Upper lobe of left lung (tissue), 4 donors: ENCODE measurements at regions not wholly inside any gene's neighbourhood (a gene's known extent, or its start where the extent isn't known, plus 50 kb on each side); places are given as distances from the start of the nearest gene placed in this dataset.

Experiments used
- EP300 ChIP-seq, 4 donors: sonication (generic); formaldehyde crosslinking; IDR thresholded peaks; one replicate each; pipeline ENCODE4 v1.5.1; 2017; ENCODE audit warnings: antibody characterized with exemption in 4 of 4, control low read depth in 2 of 4
- POLR2A ChIP-seq, 4 donors: fragments of 450-650 bp; IDR thresholded peaks; one replicate each; pipeline ENCODE4 v1.5.1; 2016 to 2017; ENCODE audit warnings: antibody characterized with exemption in 4 of 4, mild to moderate bottlenecking in 2 of 4
- POLR2AphosphoS5 ChIP-seq, 2 donors: sonication (generic); formaldehyde crosslinking; IDR thresholded peaks; one replicate each; pipeline ENCODE4 v1.5.1; 2017; ENCODE audit warnings: antibody characterized with exemption in 2 of 2
- TF ChIP-seq, protein P1 (sequence below), 6 experiments: fragments of 450-650 bp in 4 of 6; fragments of 200-600 bp in 2 of 6; sonication (generic) in 2 of 6; IDR thresholded peaks; one replicate each; pipeline ENCODE4 v1.5.1; 2016 to 2019; ENCODE audit warnings: antibody characterized with exemption in 6 of 6

DNA sequence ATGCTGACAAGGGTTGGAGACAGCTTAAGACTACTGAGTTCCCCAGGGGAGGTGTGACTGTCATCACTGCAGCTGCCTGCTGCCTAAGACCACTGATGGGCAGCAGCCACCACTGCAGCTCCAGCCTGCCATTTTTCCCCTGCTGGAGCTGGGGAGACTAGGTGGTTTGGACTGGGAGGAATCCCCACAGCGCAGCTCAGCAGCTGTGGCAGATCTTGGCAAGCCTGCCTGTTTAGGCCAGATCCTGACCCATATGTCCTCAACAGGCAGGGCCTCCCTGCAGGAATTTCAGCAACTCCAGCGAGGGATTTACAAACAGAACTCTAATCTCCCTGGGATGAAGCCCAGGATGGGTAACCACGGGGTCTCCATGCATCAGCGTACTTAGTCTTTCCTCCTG lies 356.4 kb upstream of the TOM1L1 start:
- TF ChIP-seq, protein P1, sequence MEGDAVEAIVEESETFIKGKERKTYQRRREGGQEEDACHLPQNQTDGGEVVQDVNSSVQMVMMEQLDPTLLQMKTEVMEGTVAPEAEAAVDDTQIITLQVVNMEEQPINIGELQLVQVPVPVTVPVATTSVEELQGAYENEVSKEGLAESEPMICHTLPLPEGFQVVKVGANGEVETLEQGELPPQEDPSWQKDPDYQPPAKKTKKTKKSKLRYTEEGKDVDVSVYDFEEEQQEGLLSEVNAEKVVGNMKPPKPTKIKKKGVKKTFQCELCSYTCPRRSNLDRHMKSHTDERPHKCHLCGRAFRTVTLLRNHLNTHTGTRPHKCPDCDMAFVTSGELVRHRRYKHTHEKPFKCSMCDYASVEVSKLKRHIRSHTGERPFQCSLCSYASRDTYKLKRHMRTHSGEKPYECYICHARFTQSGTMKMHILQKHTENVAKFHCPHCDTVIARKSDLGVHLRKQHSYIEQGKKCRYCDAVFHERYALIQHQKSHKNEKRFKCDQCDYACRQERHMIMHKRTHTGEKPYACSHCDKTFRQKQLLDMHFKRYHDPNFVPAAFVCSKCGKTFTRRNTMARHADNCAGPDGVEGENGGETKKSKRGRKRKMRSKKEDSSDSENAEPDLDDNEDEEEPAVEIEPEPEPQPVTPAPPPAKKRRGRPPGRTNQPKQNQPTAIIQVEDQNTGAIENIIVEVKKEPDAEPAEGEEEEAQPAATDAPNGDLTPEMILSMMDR (IDR thresholded peaks at IDR 0.05), result no peak
- TF ChIP-seq POLR2A (IDR thresholded peaks at IDR 0.05) (no peak), EP300 (IDR thresholded peaks at IDR 0.05) (no peak), POLR2AphosphoS5 (IDR thresholded peaks at IDR 0.05) (no peak)
